ENCODE measurements at regions not wholly inside any gene's neighbourhood (a gene's known extent, or its start where the extent isn't known, plus 50 kb on each side); places are given as distances from the start of the nearest gene placed in this dataset.

DNA sequence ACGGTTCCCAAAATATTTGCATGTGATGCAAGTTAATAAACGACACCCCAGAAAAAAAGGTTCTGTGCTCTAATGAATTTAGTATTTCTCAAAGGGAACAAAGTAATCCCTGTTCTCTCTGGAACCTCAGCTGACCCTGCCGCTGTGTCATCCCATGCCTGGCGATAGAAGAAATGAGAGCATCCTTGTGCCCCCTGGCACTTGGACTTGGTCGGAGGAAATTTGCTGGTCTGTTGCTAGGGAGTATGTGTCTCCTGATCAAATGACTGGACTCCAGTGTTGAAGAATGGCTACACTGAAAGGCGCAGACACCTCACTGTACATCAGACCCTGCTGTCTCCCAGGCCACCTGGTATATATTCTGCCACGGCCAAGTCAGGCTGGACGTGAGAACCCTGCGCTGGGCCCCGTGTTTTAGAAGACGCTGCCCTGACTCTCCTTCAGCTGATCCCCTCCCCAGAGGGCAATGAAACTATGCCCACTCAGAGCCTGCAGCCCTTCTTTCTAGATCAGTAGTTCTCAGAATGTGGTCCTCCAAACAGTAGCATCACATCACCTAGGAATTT, 67.2 kb downstream of the THNSL1 start:
- Histone ChIP-seq H3K4me3 (no peak overlapping the region), H3K27me3 (no peaks in the 10 kb centered on the region), H3K4me1 (peaks cover 4 to 8% of the 10 kb centered on the region in 2 donors), H3K27ac (no peak overlapping the region), H3K36me3 (no peaks in the 10 kb centered on the region), H3K9me3 (no peaks in the 10 kb centered on the region)
- no peak for DNase-seq
- TF ChIP-seq, protein P1, sequence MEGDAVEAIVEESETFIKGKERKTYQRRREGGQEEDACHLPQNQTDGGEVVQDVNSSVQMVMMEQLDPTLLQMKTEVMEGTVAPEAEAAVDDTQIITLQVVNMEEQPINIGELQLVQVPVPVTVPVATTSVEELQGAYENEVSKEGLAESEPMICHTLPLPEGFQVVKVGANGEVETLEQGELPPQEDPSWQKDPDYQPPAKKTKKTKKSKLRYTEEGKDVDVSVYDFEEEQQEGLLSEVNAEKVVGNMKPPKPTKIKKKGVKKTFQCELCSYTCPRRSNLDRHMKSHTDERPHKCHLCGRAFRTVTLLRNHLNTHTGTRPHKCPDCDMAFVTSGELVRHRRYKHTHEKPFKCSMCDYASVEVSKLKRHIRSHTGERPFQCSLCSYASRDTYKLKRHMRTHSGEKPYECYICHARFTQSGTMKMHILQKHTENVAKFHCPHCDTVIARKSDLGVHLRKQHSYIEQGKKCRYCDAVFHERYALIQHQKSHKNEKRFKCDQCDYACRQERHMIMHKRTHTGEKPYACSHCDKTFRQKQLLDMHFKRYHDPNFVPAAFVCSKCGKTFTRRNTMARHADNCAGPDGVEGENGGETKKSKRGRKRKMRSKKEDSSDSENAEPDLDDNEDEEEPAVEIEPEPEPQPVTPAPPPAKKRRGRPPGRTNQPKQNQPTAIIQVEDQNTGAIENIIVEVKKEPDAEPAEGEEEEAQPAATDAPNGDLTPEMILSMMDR (IDR thresholded peaks at IDR 0.05): no peak
- intact Hi-C loops (cut with DNase I): no loop called here
- ATAC-seq: no peak

DNA sequence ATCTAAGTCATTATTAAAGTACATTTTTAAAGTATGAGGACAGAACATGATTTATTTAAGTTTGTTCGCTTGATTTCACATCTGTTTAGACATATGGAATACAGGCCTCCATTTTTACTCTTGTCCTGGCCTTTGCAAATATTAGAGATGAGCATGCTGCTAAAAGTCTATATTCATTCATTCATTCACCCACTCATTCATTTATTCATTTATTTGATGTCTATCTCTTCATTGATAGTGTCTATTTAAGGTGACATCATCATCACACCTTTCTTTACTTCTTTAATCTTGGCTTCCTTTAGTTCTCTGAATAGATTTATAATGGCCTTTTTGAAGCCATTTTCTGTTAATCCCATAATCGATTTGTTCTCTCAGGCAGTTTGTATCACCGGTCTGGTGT, 68.0 kb downstream of the THNSL1 start:
- H3K36me3 ChIP-seq: no peaks in the 10 kb centered on the region
- ATAC-seq (no peak), DNase-seq (no peak)
- TF ChIP-seq, protein P1 (IDR thresholded peaks at IDR 0.05): no peak
- intact Hi-C loops (cut with DNase I): no loop called here
- no peak overlapping the region for H3K4me3 ChIP-seq
- no peaks in the 10 kb centered on the region for H3K9me3 ChIP-seq
- H3K27me3 ChIP-seq: no peaks in the 10 kb centered on the region
- peaks cover 4 to 8% of the 10 kb centered on the region in 2 donors for H3K4me1 ChIP-seq
- no peak overlapping the region for H3K27ac ChIP-seq

DNA sequence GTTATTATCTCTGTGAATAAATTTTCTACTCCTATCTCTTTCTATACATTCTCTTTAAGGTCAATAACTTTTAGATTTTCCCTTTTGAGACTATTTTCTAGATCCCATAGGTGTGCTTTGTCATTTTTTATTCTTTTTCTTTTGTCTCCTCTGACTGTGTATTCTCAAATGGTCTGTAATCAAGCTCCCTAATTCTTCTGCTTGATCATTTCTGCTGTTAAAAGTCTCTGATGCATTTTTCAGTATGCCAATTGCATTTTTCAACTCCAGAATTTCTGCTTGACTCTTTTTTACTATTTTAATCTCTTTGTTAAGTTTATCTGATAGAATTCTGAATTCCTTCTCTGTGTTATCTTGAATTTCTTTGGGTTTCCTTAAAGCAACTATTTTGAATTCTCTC, 78.2 kb downstream of the THNSL1 start:
- ATAC-seq: no peak
- no peaks in the 10 kb centered on the region for H3K4me1 ChIP-seq
- no peak overlapping the region for H3K4me3 ChIP-seq
- intact Hi-C loops (cut with DNase I): no loop called here
- TF ChIP-seq, protein P1 (IDR thresholded peaks at IDR 0.05): no peak
- no peak for DNase-seq
- no peaks in the 10 kb centered on the region for H3K36me3 ChIP-seq
- H3K27me3 ChIP-seq: no peaks in the 10 kb centered on the region
- H3K9me3 ChIP-seq: peaks cover 0 to 29% of the 10 kb centered on the region in 2 donors
- no peak overlapping the region for H3K27ac ChIP-seq

DNA sequence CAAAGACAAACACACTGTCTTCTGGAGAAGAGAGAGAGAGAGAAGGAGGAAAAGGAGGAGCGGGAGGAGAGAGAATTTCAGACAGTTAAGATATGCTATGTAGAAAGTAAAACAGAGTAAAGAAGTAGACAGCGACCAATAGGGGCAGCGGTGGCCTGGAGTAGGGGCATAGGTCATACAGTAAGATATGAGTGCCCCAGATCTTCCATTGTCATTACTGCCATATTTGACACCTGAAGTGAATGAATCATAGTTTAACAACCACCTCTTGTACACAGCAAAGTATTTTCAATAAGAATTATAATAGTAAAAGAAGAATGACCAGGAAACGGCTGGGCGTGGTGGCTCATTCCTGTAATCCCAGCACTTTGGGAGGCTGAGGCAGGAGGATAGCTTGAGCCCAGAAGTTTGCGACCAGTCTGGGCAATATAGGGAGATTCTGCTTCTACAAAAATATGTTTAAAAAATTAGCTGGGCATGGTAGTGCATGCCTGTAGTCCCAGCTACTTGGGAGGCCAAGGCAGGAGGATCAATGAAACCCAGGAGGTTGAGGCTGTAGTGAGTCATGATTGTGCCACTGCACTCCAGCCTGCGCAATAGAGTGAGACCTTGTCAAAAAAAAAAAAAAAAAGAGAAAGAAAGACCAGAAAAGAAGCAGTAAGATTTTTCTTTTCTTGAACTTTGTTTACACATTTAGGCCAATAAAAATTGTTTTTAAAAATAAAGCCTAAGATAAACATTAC, 77.0 kb upstream of the GPR158 start:
- DNase-seq (no peak), ATAC-seq (no peak)
- H3K4me1 ChIP-seq: no peaks in the 10 kb centered on the region
- H3K27me3 ChIP-seq: no peaks in the 10 kb centered on the region
- H3K9me3 ChIP-seq: peaks cover 0 to 24% of the 10 kb centered on the region in 2 donors
- H3K4me3 ChIP-seq: no peak overlapping the region
- intact Hi-C loops (cut with DNase I): no loop called here
- no peak overlapping the region for H3K27ac ChIP-seq
- TF ChIP-seq, protein P1 (IDR thresholded peaks at IDR 0.05): no peak
- no peaks in the 10 kb centered on the region for H3K36me3 ChIP-seq

DNA sequence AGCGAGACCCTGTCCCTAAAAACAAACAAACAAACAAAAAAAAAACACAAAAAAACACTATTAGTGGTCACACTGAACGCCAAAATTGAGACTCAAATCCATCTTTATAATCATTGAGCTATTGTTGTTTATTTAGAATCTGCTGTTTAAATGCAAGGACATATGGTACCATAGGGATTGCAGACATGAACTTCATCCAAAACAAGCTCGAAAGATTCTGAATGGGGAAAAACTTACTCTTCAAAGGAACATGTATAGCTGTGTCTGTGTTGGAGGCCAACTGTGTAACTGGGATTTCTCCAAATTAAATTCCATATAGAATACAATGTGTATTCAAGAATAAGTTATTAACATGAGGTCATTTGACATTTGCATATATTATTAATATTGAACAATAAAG, 74.7 kb upstream of the GPR158 start:
- TF ChIP-seq, protein P1 (IDR thresholded peaks at IDR 0.05): no peak
- DNase-seq (no peak), ATAC-seq (no peak)
- no peak overlapping the region for H3K4me3 ChIP-seq
- H3K9me3 ChIP-seq: peaks cover 0 to 6% of the 10 kb centered on the region in 2 donors
- no peaks in the 10 kb centered on the region for H3K27me3 ChIP-seq
- H3K27ac ChIP-seq: no peak overlapping the region
- H3K36me3 ChIP-seq: no peaks in the 10 kb centered on the region
- no peaks in the 10 kb centered on the region for H3K4me1 ChIP-seq
- intact Hi-C loops (cut with DNase I): no loop called here
